Astrocyte (in vitro differentiated cells and primary cell): ENCODE measurements at regions not wholly inside any gene's neighbourhood (a gene's known extent, or its start where the extent isn't known, plus 50 kb on each side); places are given as distances from the start of the nearest gene placed in this dataset.

ENCODE experiments used
- DNase-seq: peaks from one replicate; pipeline ENCODE4 v3.0.0-alpha.2; 2010; ENCODE audit warnings: low read depth
- FAIRE-seq: peaks from 2 replicates; lab custom pipeline; 2011; peaks lifted over from hg19 to GRCh38; lab: Jason Lieb, UNC
- H2AFZ ChIP-seq: 2 replicates; pipeline ENCODE4 v1.6.0; 2012; ENCODE audit warnings: low read depth, low read length, inconsistent platforms
- H3K27ac ChIP-seq: 2 replicates; pipeline ENCODE4 v1.5.1; 2011; ENCODE audit warnings: low read depth, low read length, inconsistent platforms
- H3K27me3 ChIP-seq: 2 replicates; pipeline ENCODE4 v1.6.0; 2011; ENCODE audit warnings: low read length, inconsistent platforms; ENCODE audit not compliant: insufficient read depth
- H3K36me3 ChIP-seq: 2 replicates; pipeline ENCODE4 v1.5.1; 2011; ENCODE audit warnings: low read length, inconsistent platforms; ENCODE audit not compliant: insufficient read depth
- H3K4me1 ChIP-seq: 2 replicates; pipeline ENCODE4 v1.5.1; 2011; ENCODE audit warnings: low read length, inconsistent platforms; ENCODE audit not compliant: insufficient read depth
- H3K4me2 ChIP-seq: 2 replicates; pipeline ENCODE4 v1.6.0; 2012; ENCODE audit warnings: low read length, inconsistent platforms
- H3K4me3 ChIP-seq: 2 replicates; pipeline ENCODE4 v1.5.1; 2011; ENCODE audit warnings: low read depth, mild to moderate bottlenecking, low read length, inconsistent platforms; ENCODE audit not compliant: insufficient read depth
- H3K79me2 ChIP-seq: 2 replicates; pipeline ENCODE4 v1.6.0; 2012; ENCODE audit warnings: mild to moderate bottlenecking, low read length, inconsistent platforms; ENCODE audit not compliant: insufficient read depth
- H3K9ac ChIP-seq: 2 replicates; pipeline ENCODE4 v1.6.0; 2012; ENCODE audit warnings: mild to moderate bottlenecking, low read length, inconsistent platforms
- H3K9me3 ChIP-seq: 2 replicates; pipeline ENCODE4 v1.5.1; 2012; ENCODE audit warnings: low read depth, mild to moderate bottlenecking, low read length, inconsistent platforms; ENCODE audit not compliant: insufficient read depth
- H4K20me1 ChIP-seq: 2 replicates; pipeline ENCODE4 v1.6.0; 2012; ENCODE audit warnings: low read length, inconsistent platforms; ENCODE audit not compliant: insufficient read depth
- H3K27ac Mint-ChIP-seq: one replicate; pipeline ENCODE4 v1.8.0; 2021; ENCODE audit warnings: mild to moderate bottlenecking, mixed read lengths; ENCODE audit not compliant: unreplicated experiment
- H3K27me3 Mint-ChIP-seq: one replicate; pipeline ENCODE4 v1.8.0; 2021; ENCODE audit warnings: low read depth, mixed read lengths; ENCODE audit not compliant: unreplicated experiment
- H3K36me3 Mint-ChIP-seq: one replicate; pipeline ENCODE4 v1.8.0; 2021; ENCODE audit warnings: low read depth, mixed read lengths; ENCODE audit not compliant: unreplicated experiment
- H3K4me1 Mint-ChIP-seq: one replicate; pipeline ENCODE4 v1.8.0; 2021; ENCODE audit warnings: low read depth, mixed read lengths; ENCODE audit not compliant: unreplicated experiment
- H3K4me3 Mint-ChIP-seq: one replicate; pipeline ENCODE4 v1.8.0; 2021; ENCODE audit warnings: mild to moderate bottlenecking, moderate library complexity, mixed read lengths; ENCODE audit not compliant: unreplicated experiment
- H3K9me3 Mint-ChIP-seq: one replicate; pipeline ENCODE4 v1.8.0; 2021; ENCODE audit warnings: mild to moderate bottlenecking, mixed read lengths; ENCODE audit not compliant: unreplicated experiment
- EZH2 ChIP-seq: IDR thresholded peaks from 2 replicates; pipeline ENCODE4 v1.6.1; 2012; ENCODE audit warnings: mild to moderate bottlenecking, low read length, inconsistent platforms; ENCODE audit not compliant: insufficient read depth
- TF ChIP-seq, protein P1 (sequence below): IDR thresholded peaks from 2 replicates; pipeline ENCODE4 v1.5.1; 2011; ENCODE audit warnings: low read depth, mild to moderate bottlenecking, inconsistent platforms, low read length, moderate library complexity; ENCODE audit not compliant: insufficient read depth

- Histone ChIP-seq H2AFZ (no peak overlapping the region), H3K4me3 (no peak overlapping the region), H3K27ac (no peak overlapping the region), H3K4me1 (peaks cover 15% of the 10 kb centered on the region), H3K4me2 (no peak overlapping the region), H3K27me3 (no peaks in the 10 kb centered on the region), H3K9me3 (no peaks in the 10 kb centered on the region), H4K20me1 (no peaks in the 10 kb centered on the region), H3K79me2 (no peaks in the 10 kb centered on the region), H3K36me3 (no peaks in the 10 kb centered on the region), H3K9ac (no peak overlapping the region)
- no peaks in the 10 kb centered on the region for H3K36me3 Mint-ChIP-seq
- H3K9me3 Mint-ChIP-seq = peaks cover 3% of the 10 kb centered on the region
- DNase-seq (no peak), FAIRE-seq (no peak)
- H3K27ac Mint-ChIP-seq = no peak overlapping the region
- no peak overlapping the region for H3K4me3 Mint-ChIP-seq
- H3K4me1 Mint-ChIP-seq = peaks cover 28% of the 10 kb centered on the region
- H3K27me3 Mint-ChIP-seq = no peaks in the 10 kb centered on the region
- no peak for TF ChIP-seq EZH2
- TF ChIP-seq, protein P1, sequence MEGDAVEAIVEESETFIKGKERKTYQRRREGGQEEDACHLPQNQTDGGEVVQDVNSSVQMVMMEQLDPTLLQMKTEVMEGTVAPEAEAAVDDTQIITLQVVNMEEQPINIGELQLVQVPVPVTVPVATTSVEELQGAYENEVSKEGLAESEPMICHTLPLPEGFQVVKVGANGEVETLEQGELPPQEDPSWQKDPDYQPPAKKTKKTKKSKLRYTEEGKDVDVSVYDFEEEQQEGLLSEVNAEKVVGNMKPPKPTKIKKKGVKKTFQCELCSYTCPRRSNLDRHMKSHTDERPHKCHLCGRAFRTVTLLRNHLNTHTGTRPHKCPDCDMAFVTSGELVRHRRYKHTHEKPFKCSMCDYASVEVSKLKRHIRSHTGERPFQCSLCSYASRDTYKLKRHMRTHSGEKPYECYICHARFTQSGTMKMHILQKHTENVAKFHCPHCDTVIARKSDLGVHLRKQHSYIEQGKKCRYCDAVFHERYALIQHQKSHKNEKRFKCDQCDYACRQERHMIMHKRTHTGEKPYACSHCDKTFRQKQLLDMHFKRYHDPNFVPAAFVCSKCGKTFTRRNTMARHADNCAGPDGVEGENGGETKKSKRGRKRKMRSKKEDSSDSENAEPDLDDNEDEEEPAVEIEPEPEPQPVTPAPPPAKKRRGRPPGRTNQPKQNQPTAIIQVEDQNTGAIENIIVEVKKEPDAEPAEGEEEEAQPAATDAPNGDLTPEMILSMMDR = no peak
Measured at GRCh38 chr2:20507711-20508110, 60.8 kb downstream of the RHOB start.

- H3K27ac Mint-ChIP-seq = peak overlapping the region; percentile 29
Measured at GRCh38 chr2:20509301-20509769, 62.5 kb downstream of the RHOB start.

More at GRCh38 chr2:20509301-20509769, 62.5 kb downstream of the RHOB start:
- Mint-ChIP-seq H3K4me3 (no peak overlapping the region), H3K9me3 (peaks cover 3% of the 10 kb centered on the region), H3K36me3 (no peaks in the 10 kb centered on the region), H3K27me3 (no peaks in the 10 kb centered on the region), H3K4me1 (peaks cover 36% of the 10 kb centered on the region)
- H3K27ac ChIP-seq = no peak overlapping the region
- peaks cover 19% of the 10 kb centered on the region for H3K4me1 ChIP-seq
- no peak overlapping the region for H3K4me2 ChIP-seq
- no peaks in the 10 kb centered on the region for H3K36me3 ChIP-seq
- no peak overlapping the region for H3K9ac ChIP-seq
- H3K9me3 ChIP-seq = no peaks in the 10 kb centered on the region
- DNase-seq (no peak), FAIRE-seq (no peak)
- no peaks in the 10 kb centered on the region for H4K20me1 ChIP-seq
- H2AFZ ChIP-seq = no peak overlapping the region
- no peak overlapping the region for H3K4me3 ChIP-seq
- no peak for TF ChIP-seq EZH2
- TF ChIP-seq, protein P1 = no peak
- no peaks in the 10 kb centered on the region for H3K27me3 ChIP-seq
- H3K79me2 ChIP-seq = no peaks in the 10 kb centered on the region
